HepG2 (cell line): ENCODE measurements at regions not wholly inside any gene's neighbourhood (a gene's known extent, or its start where the extent isn't known, plus 50 kb on each side); places are given as distances from the start of the nearest gene placed in this dataset.
A peak's percentile ranks its signal among the peaks of the same experiment; 100 is the strongest.

Source experiments
- ATAC-seq: fragments of 200-7000 bp; cut with Tn5 transposase; 3 replicates; pipeline ENCODE4 v1.9.1; 2020; ENCODE audit warnings: mild to moderate bottlenecking, moderate library complexity
- BruUV-seq: library from RNA; stranded (reverse); fragments of 400-500 nt; replicated peaks from 2 replicates; lab custom pipeline; 2021; lab: Mats Ljungman, UMichigan
- CTCF ChIA-PET: fragments of 300-600 bp; formaldehyde crosslinking; extraction: SDS; loops from one replicate; lab custom pipeline; 2021; ENCODE audit warnings: low total read pairs, inconsistent platforms, low intra/inter-chr PET ratio; lab: Yijun Ruan, JAX
- POLR2A ChIA-PET: fragments of 350-600 bp; sonication (Branson Sonifier 250); formaldehyde crosslinking; loops from one replicate; lab custom pipeline; 2020; ENCODE audit warnings: antibody characterized with exemption, inconsistent platforms; lab: Yijun Ruan, JAX
- DNase-seq: peaks from one replicate; pipeline ENCODE4 v3.0.0-alpha.2; 2015; ENCODE audit warnings: low spot score
- FAIRE-seq: peaks from 3 replicates; lab custom pipeline; 2011; peaks lifted over from hg19 to GRCh38; lab: Jason Lieb, UNC
- H2AFZ ChIP-seq: one replicate; pipeline ENCODE4 v1.6.1; 2011; ENCODE audit warnings: low read length, inconsistent platforms
- H3K27ac ChIP-seq: fragments of 300-600 bp; 3 replicates; pipeline ENCODE4 v1.8.0; 2011; ENCODE audit warnings: mixed run types, mild to moderate bottlenecking, mixed read lengths, low read length, inconsistent platforms; ENCODE audit not compliant: insufficient read depth; ENCODE audit errors: extremely low read length
- H3K27me3 ChIP-seq, 2 experiments: fragments of 200-600 bp in 1 of 2; 2 replicates in 1 of 2; 3 replicates in 1 of 2; pipeline versions ENCODE4 v1.6.0 to v1.8.0; 2011; ENCODE audit warnings: low read length in 2 of 2, mild to moderate bottlenecking in 2 of 2, moderate library complexity in 2 of 2, inconsistent platforms in 1 of 2; ENCODE audit not compliant: insufficient read depth in 2 of 2, control insufficient read depth in 1 of 2
- H3K36me3 ChIP-seq, 2 experiments: fragments of 200-600 bp in 1 of 2; replicated peaks in 1 of 2; 2 replicates in 1 of 2; 3 replicates in 1 of 2; pipeline versions ENCODE4 v1.5.1 to v1.8.0; 2011; ENCODE audit warnings: low read length in 2 of 2, inconsistent platforms in 1 of 2; ENCODE audit not compliant: insufficient read depth in 2 of 2, control insufficient read depth in 1 of 2
- H3K4me1 ChIP-seq: 2 replicates; pipeline ENCODE4 v1.5.1; 2012; ENCODE audit warnings: low read length, inconsistent platforms; ENCODE audit not compliant: insufficient read depth
- H3K4me2 ChIP-seq: 2 replicates; pipeline ENCODE4 v1.6.0; 2011; ENCODE audit warnings: low read depth, low read length, inconsistent platforms
- H3K4me3 ChIP-seq, 3 experiments: fragments of 200-600 bp in 1 of 3; sonication (generic), shearing (Covaris generic) in 1 of 3; replicated peaks in 1 of 3; 2 replicates each; pipeline ENCODE4 v1.5.1; 2011 to 2016; ENCODE audit warnings: low read length in 3 of 3, inconsistent platforms in 2 of 3, low read depth in 2 of 3, mild to moderate bottlenecking in 2 of 3, control low read depth in 1 of 3, mixed read lengths in 1 of 3; ENCODE audit not compliant: insufficient read depth in 1 of 3
- H3K79me2 ChIP-seq: one replicate; pipeline ENCODE4 v1.6.1; 2011; ENCODE audit warnings: low read length, inconsistent platforms; ENCODE audit not compliant: insufficient read depth
- H3K9ac ChIP-seq: 2 replicates; pipeline ENCODE4 v1.6.0; 2011; ENCODE audit warnings: mild to moderate bottlenecking, low read depth, low read length, inconsistent platforms; ENCODE audit not compliant: insufficient read depth
- H3K9me3 ChIP-seq: 2 replicates; pipeline ENCODE4 v1.5.1; 2012; ENCODE audit warnings: mild to moderate bottlenecking, low read length
- H4K20me1 ChIP-seq: 2 replicates; pipeline ENCODE4 v1.6.0; 2011; ENCODE audit warnings: inconsistent platforms, mild to moderate bottlenecking, low read length, moderate library complexity; ENCODE audit not compliant: insufficient read depth
- DNMT1 ChIP-seq: sonication (generic); formaldehyde crosslinking; IDR thresholded peaks from 2 replicates; pipeline ENCODE4 v1.5.1; 2020; ENCODE audit warnings: mild to moderate bottlenecking, missing genetic modification reagents
- REPIN1 ChIP-seq: sonication (generic); formaldehyde crosslinking; IDR thresholded peaks from 2 replicates; pipeline ENCODE4 v1.8.0; 2022; ENCODE audit warnings: missing genetic modification reagents, low read depth, mild to moderate bottlenecking, borderline replicate concordance
- SNRNP70 ChIP-seq: fragments of 200-400 bp; formaldehyde crosslinking; IDR thresholded peaks from 2 replicates; pipeline ENCODE4 v1.6.1; 2017; ENCODE audit warnings: mild to moderate bottlenecking, low read depth, low read length, moderate library complexity
- TAF15 ChIP-seq: fragments of 200-400 bp; formaldehyde crosslinking; IDR thresholded peaks from one replicate; pipeline ENCODE4 v1.6.1; 2018; ENCODE audit warnings: mild to moderate bottlenecking, low read depth, low read length; ENCODE audit not compliant: poor library complexity, severe bottlenecking
- ZNF446 ChIP-seq: sonication (generic); formaldehyde crosslinking; IDR thresholded peaks from 2 replicates; pipeline ENCODE4 v1.5.0; 2020; ENCODE audit warnings: mild to moderate bottlenecking, missing genetic modification reagents
- ZNF639 ChIP-seq: conservative IDR thresholded peaks from 2 replicates; pipeline ENCODE4 v1.6.1; 2018; ENCODE audit warnings: missing genetic modification reagents
- ZSCAN29 ChIP-seq: sonication (generic); formaldehyde crosslinking; conservative IDR thresholded peaks from 2 replicates; pipeline ENCODE4 v1.4.0; 2020; ENCODE audit warnings: mild to moderate bottlenecking, missing genetic modification reagents
- WGBS: methylation state at CpG from one replicate; pipeline ENCODE4 v1.1.6; 2017; ENCODE audit warnings: low lambda C conversion rate; 5-methylcytosine and 5-hydroxymethylcytosine counted together
- in situ Hi-C: cut with HindIII; loops from 2 replicates; pipeline ENCODE4 v1.10.0; 2017; ENCODE audit warnings: low pct_unique_long_range_greater_than_20kb; ENCODE audit not compliant: extremely low pct_ligation_motif_present
- intact Hi-C: fragments of 100-400 bp; cut with micrococcal nuclease; formaldehyde crosslinking; loops from one replicate; pipeline ENCODE4 v1.10.0; 2022; ENCODE audit not compliant: unreplicated experiment
- TF ChIP-seq, protein P1 (sequence below): sonication (generic); formaldehyde crosslinking; IDR thresholded peaks from 2 replicates; pipeline ENCODE4 v1.8.0; 2022; ENCODE audit warnings: mild to moderate bottlenecking, missing genetic modification reagents, moderate library complexity
- TF ChIP-seq, protein P2 (sequence below): sonication (generic); formaldehyde crosslinking; conservative IDR thresholded peaks from 2 replicates; pipeline ENCODE4 v1.4.0; 2020; ENCODE audit warnings: missing genetic modification reagents
- TF ChIP-seq, protein P3 (sequence below): sonication (generic); formaldehyde crosslinking; IDR thresholded peaks from 2 replicates; pipeline ENCODE4 v1.8.0; 2022; ENCODE audit warnings: mild to moderate bottlenecking, missing genetic modification reagents
- TF ChIP-seq, protein P4 (sequence below): sonication (generic); formaldehyde crosslinking; IDR thresholded peaks from 2 replicates; pipeline ENCODE4 v1.8.1; 2023; ENCODE audit warnings: mild to moderate bottlenecking, inconsistent platforms, moderate library complexity, missing genetic modification reagents, borderline replicate concordance

- Histone ChIP-seq H3K4me1 (peaks cover 12% of the 10 kb centered on the region; the same call in 1 of the 2 replicates), H2AFZ (no peak overlapping the region), H3K79me2 (no peaks in the 10 kb centered on the region), H3K9me3 (peaks cover 6% of the 10 kb centered on the region; the same call in 1 of the 2 replicates), H3K4me2 (no peak overlapping the region), H4K20me1 (no peaks in the 10 kb centered on the region), H3K27ac (no peak overlapping the region), H3K9ac (no peak overlapping the region), H3K27me3 (no peaks in the 10 kb centered on the region), H3K36me3 (no peaks in the 10 kb centered on the region), H3K4me3 (no peak overlapping the region)
- intact Hi-C loops, result no loop called here
- TF ChIP-seq SNRNP70 (no peak), ZNF446 (CRISPR knock-in tag) (no peak), REPIN1 (CRISPR knock-in tag) (no peak), ZSCAN29 (CRISPR knock-in tag) (no peak), ZNF639 (CRISPR knock-in tag) (no peak), DNMT1 (no peak), TAF15 (no peak)
- TF ChIP-seq, protein P1, sequence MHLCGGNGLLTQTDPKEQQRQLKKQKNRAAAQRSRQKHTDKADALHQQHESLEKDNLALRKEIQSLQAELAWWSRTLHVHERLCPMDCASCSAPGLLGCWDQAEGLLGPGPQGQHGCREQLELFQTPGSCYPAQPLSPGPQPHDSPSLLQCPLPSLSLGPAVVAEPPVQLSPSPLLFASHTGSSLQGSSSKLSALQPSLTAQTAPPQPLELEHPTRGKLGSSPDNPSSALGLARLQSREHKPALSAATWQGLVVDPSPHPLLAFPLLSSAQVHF (CRISPR knock-in tag), result no peak
- TF ChIP-seq, protein P2, sequence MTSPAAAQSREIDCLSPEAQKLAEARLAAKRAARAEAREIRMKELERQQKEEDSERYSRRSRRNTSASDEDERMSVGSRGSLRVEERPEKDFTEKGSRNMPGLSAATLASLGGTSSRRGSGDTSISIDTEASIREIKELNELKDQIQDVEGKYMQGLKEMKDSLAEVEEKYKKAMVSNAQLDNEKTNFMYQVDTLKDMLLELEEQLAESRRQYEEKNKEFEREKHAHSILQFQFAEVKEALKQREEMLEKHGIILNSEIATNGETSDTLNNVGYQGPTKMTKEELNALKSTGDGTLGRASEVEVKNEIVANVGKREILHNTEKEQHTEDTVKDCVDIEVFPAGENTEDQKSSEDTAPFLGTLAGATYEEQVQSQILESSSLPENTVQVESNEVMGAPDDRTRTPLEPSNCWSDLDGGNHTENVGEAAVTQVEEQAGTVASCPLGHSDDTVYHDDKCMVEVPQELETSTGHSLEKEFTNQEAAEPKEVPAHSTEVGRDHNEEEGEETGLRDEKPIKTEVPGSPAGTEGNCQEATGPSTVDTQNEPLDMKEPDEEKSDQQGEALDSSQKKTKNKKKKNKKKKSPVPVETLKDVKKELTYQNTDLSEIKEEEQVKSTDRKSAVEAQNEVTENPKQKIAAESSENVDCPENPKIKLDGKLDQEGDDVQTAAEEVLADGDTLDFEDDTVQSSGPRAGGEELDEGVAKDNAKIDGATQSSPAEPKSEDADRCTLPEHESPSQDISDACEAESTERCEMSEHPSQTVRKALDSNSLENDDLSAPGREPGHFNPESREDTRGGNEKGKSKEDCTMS (CRISPR knock-in tag), result no peak
- TF ChIP-seq, protein P3, sequence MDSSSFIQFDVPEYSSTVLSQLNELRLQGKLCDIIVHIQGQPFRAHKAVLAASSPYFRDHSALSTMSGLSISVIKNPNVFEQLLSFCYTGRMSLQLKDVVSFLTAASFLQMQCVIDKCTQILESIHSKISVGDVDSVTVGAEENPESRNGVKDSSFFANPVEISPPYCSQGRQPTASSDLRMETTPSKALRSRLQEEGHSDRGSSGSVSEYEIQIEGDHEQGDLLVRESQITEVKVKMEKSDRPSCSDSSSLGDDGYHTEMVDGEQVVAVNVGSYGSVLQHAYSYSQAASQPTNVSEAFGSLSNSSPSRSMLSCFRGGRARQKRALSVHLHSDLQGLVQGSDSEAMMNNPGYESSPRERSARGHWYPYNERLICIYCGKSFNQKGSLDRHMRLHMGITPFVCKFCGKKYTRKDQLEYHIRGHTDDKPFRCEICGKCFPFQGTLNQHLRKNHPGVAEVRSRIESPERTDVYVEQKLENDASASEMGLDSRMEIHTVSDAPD (CRISPR knock-in tag), result no peak
- TF ChIP-seq, protein P4, sequence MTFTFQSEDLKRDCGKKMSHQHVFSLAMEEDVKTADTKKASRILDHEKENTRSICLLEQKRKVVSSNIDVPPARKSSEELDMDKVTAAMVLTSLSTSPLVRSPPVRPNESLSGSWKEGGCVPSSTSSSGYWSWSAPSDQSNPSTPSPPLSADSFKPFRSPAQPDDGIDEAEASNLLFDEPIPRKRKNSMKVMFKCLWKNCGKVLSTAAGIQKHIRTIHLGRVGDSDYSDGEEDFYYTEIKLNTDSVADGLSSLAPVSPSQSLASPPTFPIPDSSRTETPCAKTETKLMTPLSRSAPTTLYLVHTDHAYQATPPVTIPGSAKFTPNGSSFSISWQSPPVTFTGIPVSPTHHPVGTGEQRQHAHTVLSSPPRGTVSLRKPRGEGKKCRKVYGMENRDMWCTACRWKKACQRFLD (CRISPR knock-in tag), result no peak
- FAIRE-seq (no peak), ATAC-seq (peak; percentile 62; the same call in 2 of the 3 replicates), DNase-seq (peak; percentile 14)
- BruUV-seq, result no TSS peak
- POLR2A ChIA-PET, result no interaction called here
- CTCF ChIA-PET, result no interaction called here
- 48% methylated on average over 9 of the region's 14 CpGs for whole genome bisulfite sequencing
- in situ Hi-C loops, result loop anchor here (25.0 kb wide), 1 partner anchor 580 kb away; no protein-coding TSS in a partner anchor
Observed at GRCh38 chr13:79782541-79783205, 301.7 kb downstream of the NDFIP2 start.
